Germinal center (tissue), 1 donor: ENCODE measurements at regions not wholly inside any gene's neighbourhood (a gene's known extent, or its start where the extent isn't known, plus 50 kb on each side); places are given as distances from the start of the nearest gene placed in this dataset.

ENCODE experiments used
- DNase-seq: peaks from one replicate; pipeline ENCODE4 v3.0.0; 2012; ENCODE audit warnings: mixed read lengths, low spot score

- no peak for DNase-seq
These were observed 70.1 kb upstream of the HIF1A start for GRCh38 chr14:61625165-61625564.

DNA sequence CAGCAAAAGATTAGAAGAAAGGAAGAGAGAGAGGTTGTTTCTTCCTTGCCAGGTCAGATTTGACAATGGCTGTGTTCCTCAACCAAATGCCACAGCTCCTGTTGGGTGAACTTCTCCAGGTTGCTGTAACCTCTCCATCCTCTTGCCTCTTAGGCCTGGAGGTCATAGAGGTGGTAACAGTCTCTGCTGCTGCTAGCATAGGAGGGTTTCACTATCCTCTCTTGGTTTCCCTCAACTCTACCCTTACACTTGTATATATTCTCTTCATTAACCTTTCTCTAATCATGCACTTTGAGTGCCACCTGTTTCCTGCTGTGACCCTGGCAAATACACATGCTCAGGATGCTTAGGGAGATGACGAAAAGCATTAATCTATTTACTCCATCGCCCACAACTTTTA lies 67.7 kb upstream of the HIF1A start:
- no peak for DNase-seq

GRCh38 chr14:61628016-61628725 lies 67.1 kb upstream of the HIF1A start:
- no peak for DNase-seq

GRCh38 chr14:61630399-61631044 lies 64.8 kb upstream of the HIF1A start:
- no peak for DNase-seq

GRCh38 chr14:61631045-61631687 lies 64.1 kb upstream of the HIF1A start:
- no peak for DNase-seq

- DNase-seq = no peak
These were observed 62.9 kb upstream of the HIF1A start for GRCh38 chr14:61632401-61632800.

GRCh38 chr14:61632807-61633206 lies 62.5 kb upstream of the HIF1A start:
- no peak for DNase-seq

- no peak for DNase-seq
These were observed 59.0 kb upstream of the HIF1A start for GRCh38 chr14:61636291-61636690.

DNA sequence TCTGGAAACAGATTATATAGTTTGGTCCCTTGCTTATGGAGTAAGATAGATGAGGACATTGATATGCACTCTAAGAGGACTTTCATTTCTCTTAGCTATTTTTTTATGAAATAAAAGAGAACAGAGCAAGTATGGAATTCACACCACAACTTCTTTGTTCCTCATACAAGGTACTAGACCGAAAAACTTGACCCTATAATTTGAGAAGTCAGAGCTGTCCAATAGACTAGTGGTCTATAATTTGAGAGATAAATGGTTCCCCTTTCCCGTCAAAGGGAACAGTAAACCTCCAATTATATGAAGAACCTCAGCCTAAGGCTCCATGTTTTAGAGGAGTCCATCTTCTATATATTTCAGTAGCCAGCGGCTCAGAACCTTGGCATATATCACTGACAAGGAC lies 58.5 kb upstream of the HIF1A start:
- DNase-seq = no peak

GRCh38 chr14:61638595-61639387 lies 56.5 kb upstream of the HIF1A start:
- DNase-seq = no peak

DNA sequence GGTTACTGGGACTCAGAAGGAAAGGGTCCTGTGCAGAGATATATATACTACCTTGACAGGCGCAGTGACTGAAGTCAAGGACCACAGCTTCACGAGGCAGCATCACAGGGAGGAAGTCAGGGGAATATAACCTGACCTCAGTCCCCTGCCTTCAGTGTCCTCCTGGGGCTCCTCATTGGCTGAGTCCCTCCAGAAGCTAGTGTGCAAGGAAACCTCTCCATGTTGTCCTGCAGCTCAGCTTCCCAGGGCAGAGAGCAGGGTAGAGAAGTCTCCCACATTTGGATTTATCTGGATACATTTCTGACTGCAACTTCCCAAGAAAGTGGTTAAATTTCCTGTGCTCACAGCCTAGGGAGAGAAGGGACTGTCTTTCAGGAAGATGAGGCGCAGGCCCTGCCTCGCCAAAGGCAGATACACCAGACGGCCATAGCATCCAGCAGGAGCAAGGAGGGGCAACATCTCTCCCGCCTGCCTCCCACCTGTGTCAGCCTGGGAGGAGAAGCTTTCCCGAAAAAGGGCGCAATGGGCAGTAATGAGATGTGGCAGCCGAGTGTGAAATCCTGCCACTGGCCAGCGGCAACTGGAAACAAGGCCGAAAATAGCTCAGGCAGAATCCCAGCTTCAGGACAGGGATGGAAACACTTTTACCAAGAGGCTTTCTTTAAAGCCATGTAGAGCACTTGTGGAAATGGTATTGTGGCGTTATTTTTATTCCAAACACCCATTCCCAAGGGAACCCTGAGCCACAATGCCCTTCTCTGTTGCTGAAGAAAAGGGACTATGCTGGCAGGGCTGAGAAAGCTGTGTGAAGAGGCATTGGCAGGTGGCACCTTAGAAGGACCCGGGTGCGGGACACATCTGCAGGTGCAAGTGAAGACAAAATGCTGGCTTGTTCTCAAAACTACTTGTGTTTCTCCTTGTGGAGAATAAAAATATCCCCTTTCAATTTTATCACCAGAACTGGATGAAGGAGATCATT lies 54.9 kb upstream of the HIF1A start:
- no peak for DNase-seq

GRCh38 chr14:61641914-61642613 lies 53.2 kb upstream of the HIF1A start:
- no peak for DNase-seq

GRCh38 chr14:61642614-61642982 lies 52.7 kb upstream of the HIF1A start:
- no peak for DNase-seq

- DNase-seq = no peak
These were observed 51.8 kb upstream of the HIF1A start for GRCh38 chr14:61643555-61643954.

- DNase-seq = no peak
These were observed 51.1 kb upstream of the HIF1A start for GRCh38 chr14:61644175-61644574.

DNA sequence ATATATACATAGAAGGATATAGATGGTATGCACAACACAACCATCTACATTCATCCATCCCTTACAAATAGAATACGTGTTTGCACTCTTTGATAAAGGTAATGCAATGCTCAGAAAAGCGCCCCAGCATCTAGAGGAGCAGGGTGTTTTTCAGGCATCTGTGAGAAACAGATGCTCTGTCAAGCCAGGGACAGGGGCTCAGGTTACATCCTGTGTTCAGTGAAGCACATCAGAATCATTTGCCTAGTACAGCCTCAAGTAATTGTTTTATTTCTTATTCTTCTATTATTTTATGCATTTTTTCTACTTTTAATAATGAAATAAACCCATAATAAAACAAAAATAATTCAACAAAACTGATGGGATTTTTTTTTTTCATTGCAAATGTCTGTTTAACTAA lies 50.5 kb upstream of the HIF1A start:
- DNase-seq = peak; percentile 65

- DNase-seq = no peak
These were observed 50.1 kb upstream of the HIF1A start for GRCh38 chr14:61645247-61645646.
